Spleen (tissue), 11 donors: ENCODE measurements at regions not wholly inside any gene's neighbourhood (a gene's known extent, or its start where the extent isn't known, plus 50 kb on each side); places are given as distances from the start of the nearest gene placed in this dataset.

Experiments
- DNase-seq: peaks from one replicate; pipeline ENCODE4 v3.0.0-alpha.2; 2020
- H3K27ac ChIP-seq, 8 donors: fragments of 200-600 bp; sonication (generic) in 7 of 8; 1 replicate in 4 of 8; 2 replicates in 4 of 8; pipeline versions ENCODE4 v1.5.0 to v1.8.0; 2016 to 2021; ENCODE audit warnings: inconsistent platforms in 4 of 8, mild to moderate bottlenecking in 4 of 8, moderate library complexity in 1 of 8
- H3K27me3 ChIP-seq, 7 donors: fragments of 200-600 bp; sonication (generic) in 6 of 7; replicated peaks in 1 of 7; 1 replicate in 4 of 7; 2 replicates in 3 of 7; pipeline versions ENCODE4 v1.5.0 to v1.8.0; 2016 to 2021; ENCODE audit warnings: inconsistent platforms in 3 of 7, mild to moderate bottlenecking in 1 of 7
- H3K36me3 ChIP-seq, 6 donors: fragments of 200-600 bp; sonication (generic) in 5 of 6; 1 replicate in 4 of 6; 2 replicates in 2 of 6; pipeline versions ENCODE4 v1.5.0 to v1.8.0; 2016 to 2021; ENCODE audit warnings: inconsistent platforms in 2 of 6
- H3K4me1 ChIP-seq, 6 donors: fragments of 200-600 bp; sonication (generic) in 5 of 6; 1 replicate in 3 of 6; 2 replicates in 3 of 6; pipeline versions ENCODE4 v1.5.0 to v1.8.0; 2016 to 2021; ENCODE audit warnings: inconsistent platforms in 3 of 6
- H3K4me3 ChIP-seq, 8 donors: fragments of 200-600 bp; sonication (generic) in 7 of 8; 1 replicate in 4 of 8; 2 replicates in 4 of 8; pipeline versions ENCODE4 v1.5.0 to v1.8.0; 2016 to 2021; ENCODE audit warnings: inconsistent platforms in 4 of 8, mild to moderate bottlenecking in 4 of 8, moderate library complexity in 2 of 8
- H3K9me3 ChIP-seq, 8 donors: fragments of 200-600 bp; sonication (generic) in 7 of 8; 1 replicate in 4 of 8; 2 replicates in 4 of 8; pipeline versions ENCODE4 v1.5.0 to v1.8.0; 2016 to 2021; ENCODE audit warnings: inconsistent platforms in 4 of 8
- POLR2A ChIP-seq, 3 donors: fragments of 450-650 bp; IDR thresholded peaks; one replicate each; pipeline ENCODE4 v1.5.1; 2017; ENCODE audit warnings: antibody characterized with exemption in 3 of 3, mild to moderate bottlenecking in 1 of 3
- POLR2AphosphoS5 ChIP-seq, 3 donors: sonication (generic); formaldehyde crosslinking; IDR thresholded peaks; one replicate each; pipeline ENCODE4 v1.5.1; 2017; ENCODE audit warnings: antibody characterized with exemption in 3 of 3
- WGBS, 5 donors: extraction: QIAGEN DNeasy Blood & Tissue Kit in 3 of 5; methylation state at CpG; one replicate each; pipeline versions ENCODE4 v1.1.5 to v1.1.7; 2013 to 2018; 5-methylcytosine and 5-hydroxymethylcytosine counted together
- intact Hi-C: fragments of 100-400 bp; cut with DNase I; formaldehyde crosslinking; loops from one replicate; pipeline ENCODE4 v1.15.0; 2023; ENCODE audit warnings: low total_unique reads
- TF ChIP-seq, protein P1 (sequence below), 11 experiments: fragments of 200-600 bp in 7 of 11; fragments of 450-650 bp in 4 of 11; sonication (generic) in 4 of 11; IDR thresholded peaks in 8 of 11; conservative IDR thresholded peaks in 3 of 11; 1 replicate in 7 of 11; 2 replicates in 4 of 11; pipeline versions ENCODE4 v1.4.0 to v1.8.0; 2016 to 2021; ENCODE audit warnings: antibody characterized with exemption in 11 of 11, inconsistent platforms in 4 of 11, mild to moderate bottlenecking in 1 of 11
- donor health status: healthy with polysubstance abuse.
- donor health status: DM: no; HTN: no; CAD: no; lungs with moderate emphysema.
- donor health status: DM: no; HTN: no; CAD: no.
- donor health status: Bipolar disorder and iron deficiency.
- donor health status: healthy.
- donor health status: DM: no; HTN: no; CAD: no.
- donor health status: DM: yes; HTN: yes; CAD: no.

DNA sequence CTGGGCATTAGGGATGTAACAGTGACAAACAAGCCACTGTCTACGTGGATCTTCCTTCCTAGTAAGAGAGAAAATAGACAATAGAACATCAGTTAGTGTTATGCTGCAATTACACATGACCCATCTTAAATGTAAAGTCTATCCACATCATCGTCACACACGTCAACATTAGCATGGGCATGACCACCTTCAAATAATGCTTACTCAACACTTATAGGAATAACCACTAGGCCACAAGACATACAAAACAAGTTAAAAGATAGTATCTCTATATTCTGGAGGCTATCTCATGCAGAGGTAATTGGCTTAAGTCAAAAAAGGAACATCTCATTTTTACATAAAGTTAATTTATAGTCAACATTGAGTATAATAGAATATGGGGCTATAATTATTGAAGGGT is 156.5 kb downstream of the MOXD1 start:
- TF ChIP-seq POLR2A (IDR thresholded peaks at IDR 0.05) = no peak
- TF ChIP-seq, protein P1, sequence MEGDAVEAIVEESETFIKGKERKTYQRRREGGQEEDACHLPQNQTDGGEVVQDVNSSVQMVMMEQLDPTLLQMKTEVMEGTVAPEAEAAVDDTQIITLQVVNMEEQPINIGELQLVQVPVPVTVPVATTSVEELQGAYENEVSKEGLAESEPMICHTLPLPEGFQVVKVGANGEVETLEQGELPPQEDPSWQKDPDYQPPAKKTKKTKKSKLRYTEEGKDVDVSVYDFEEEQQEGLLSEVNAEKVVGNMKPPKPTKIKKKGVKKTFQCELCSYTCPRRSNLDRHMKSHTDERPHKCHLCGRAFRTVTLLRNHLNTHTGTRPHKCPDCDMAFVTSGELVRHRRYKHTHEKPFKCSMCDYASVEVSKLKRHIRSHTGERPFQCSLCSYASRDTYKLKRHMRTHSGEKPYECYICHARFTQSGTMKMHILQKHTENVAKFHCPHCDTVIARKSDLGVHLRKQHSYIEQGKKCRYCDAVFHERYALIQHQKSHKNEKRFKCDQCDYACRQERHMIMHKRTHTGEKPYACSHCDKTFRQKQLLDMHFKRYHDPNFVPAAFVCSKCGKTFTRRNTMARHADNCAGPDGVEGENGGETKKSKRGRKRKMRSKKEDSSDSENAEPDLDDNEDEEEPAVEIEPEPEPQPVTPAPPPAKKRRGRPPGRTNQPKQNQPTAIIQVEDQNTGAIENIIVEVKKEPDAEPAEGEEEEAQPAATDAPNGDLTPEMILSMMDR (IDR thresholded peaks at IDR 0.05 in 8 of 11, conservative IDR thresholded peaks at IDR 0.05 in 3 of 11) = no peak
- no peak for TF ChIP-seq POLR2AphosphoS5 (IDR thresholded peaks at IDR 0.05)
- Histone ChIP-seq H3K4me3 (no peak overlapping the region), H3K27me3 (no peaks in the 10 kb centered on the region), H3K36me3 (no peaks in the 10 kb centered on the region), H3K27ac (no peak overlapping the region), H3K4me1 (no peaks in the 10 kb centered on the region), H3K9me3 (no peaks in the 10 kb centered on the region)
- WGBS, 5 donors = 86 to 95% (median 92%) methylated on average over 3 of the region's 3 CpGs
- intact Hi-C loops = no loop called here
- DNase-seq = no peak

DNA sequence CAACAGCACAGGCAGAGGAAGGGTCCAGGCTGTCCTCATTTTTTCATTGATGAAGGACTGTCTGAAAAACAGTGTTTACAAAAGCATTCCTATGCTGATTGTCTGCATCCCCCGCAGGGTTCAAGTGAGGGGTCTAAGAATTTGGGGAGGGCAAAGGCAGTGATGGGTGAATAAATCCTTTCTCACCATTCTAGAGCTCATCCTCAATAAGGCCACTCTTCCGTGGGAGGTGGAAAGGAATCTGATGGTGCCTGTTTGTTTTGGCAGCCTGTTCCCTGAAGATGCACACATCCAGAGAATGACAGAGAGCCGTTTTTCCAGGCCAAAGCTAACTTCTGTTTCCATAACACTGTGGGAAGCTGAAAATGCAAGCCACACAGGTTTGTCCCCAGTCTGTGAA is 164.5 kb downstream of the MOXD1 start:
- no peak overlapping the region for H3K4me3 ChIP-seq
- no peaks in the 10 kb centered on the region for H3K36me3 ChIP-seq
- no peaks in the 10 kb centered on the region for H3K9me3 ChIP-seq
- H3K27me3 ChIP-seq = no peaks in the 10 kb centered on the region
- intact Hi-C loops = no loop called here
- TF ChIP-seq, protein P1 (IDR thresholded peaks at IDR 0.05 in 8 of 11, conservative IDR thresholded peaks at IDR 0.05 in 3 of 11) = no peak
- TF ChIP-seq POLR2AphosphoS5 (IDR thresholded peaks at IDR 0.05) = no peak
- TF ChIP-seq POLR2A (IDR thresholded peaks at IDR 0.05) = no peak
- DNase-seq = no peak
- H3K4me1 ChIP-seq = no peaks in the 10 kb centered on the region
- H3K27ac ChIP-seq = no peak overlapping the region
- 37 to 56% (median 41%) methylated on average over 3 of the region's 3 CpGs for WGBS, 5 donors

DNA sequence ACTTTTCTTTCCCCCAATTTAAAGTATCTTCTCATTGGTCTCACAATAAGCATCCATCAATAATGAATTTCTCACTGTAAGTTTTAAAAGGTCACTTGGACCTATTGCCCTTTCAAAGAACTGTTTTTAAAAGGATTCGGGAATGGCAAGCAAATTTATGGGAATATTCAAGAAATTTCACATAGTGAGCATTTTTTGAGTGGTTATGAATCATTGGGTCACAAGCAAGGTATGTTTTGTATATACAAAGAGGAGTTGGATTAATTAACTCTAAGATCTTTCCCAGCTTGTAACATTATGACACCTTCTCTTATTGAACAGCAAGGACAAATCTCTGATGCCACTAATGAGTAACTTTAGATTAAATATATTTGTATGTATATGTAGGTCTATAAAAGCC is 165.0 kb downstream of the MOXD1 start:
- WGBS, 5 donors = 46 to 73% (median 63%) methylated on average over 1 of the region's 1 CpG
- DNase-seq = no peak
- Histone ChIP-seq H3K4me3 (no peak overlapping the region), H3K9me3 (no peaks in the 10 kb centered on the region), H3K36me3 (no peaks in the 10 kb centered on the region), H3K27ac (no peak overlapping the region), H3K4me1 (no peaks in the 10 kb centered on the region), H3K27me3 (no peaks in the 10 kb centered on the region)
- intact Hi-C loops = no loop called here
- TF ChIP-seq POLR2A (IDR thresholded peaks at IDR 0.05) = no peak
- no peak for TF ChIP-seq POLR2AphosphoS5 (IDR thresholded peaks at IDR 0.05)
- TF ChIP-seq, protein P1 (IDR thresholded peaks at IDR 0.05 in 8 of 11, conservative IDR thresholded peaks at IDR 0.05 in 3 of 11) = no peak

DNA sequence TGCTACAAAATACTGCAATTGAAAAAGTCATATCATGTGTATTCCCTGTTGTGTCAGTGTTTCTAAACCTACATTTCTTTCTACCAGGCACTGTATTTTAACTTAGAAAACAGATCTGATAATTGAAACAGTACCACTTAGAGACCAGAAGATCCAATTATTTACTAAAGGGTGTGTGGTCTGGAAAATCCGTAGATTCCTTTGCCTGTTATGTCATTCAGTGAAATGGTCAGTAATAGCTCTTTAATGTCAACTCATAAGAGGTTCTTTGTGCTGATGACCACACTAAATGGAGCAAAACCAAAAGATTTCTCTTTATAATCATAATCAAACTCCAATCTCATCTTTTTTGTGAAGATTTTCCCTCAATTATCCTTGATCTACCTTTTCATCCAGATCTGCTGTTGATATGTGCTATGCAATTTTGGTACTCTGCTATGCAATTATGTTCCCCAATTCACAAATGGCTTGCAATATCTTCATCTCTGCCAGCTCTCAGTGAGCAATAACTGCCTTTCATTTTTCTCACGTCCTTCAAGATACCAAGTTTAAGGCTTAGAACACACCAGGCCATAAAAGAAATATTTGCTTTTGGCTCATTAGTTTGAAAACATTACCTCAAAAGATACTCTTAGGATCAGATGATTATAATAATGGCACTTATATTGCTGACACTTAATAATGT is 165.5 kb downstream of the MOXD1 start:
- no peaks in the 10 kb centered on the region for H3K9me3 ChIP-seq
- H3K27ac ChIP-seq = no peak overlapping the region
- no peaks in the 10 kb centered on the region for H3K36me3 ChIP-seq
- H3K4me1 ChIP-seq = no peaks in the 10 kb centered on the region
- DNase-seq = no peak
- H3K27me3 ChIP-seq = no peaks in the 10 kb centered on the region
- H3K4me3 ChIP-seq = no peak overlapping the region
- intact Hi-C loops = no loop called here
- TF ChIP-seq, protein P1 (IDR thresholded peaks at IDR 0.05 in 8 of 11, conservative IDR thresholded peaks at IDR 0.05 in 3 of 11) = no peak
- TF ChIP-seq POLR2AphosphoS5 (IDR thresholded peaks at IDR 0.05) (no peak), POLR2A (IDR thresholded peaks at IDR 0.05) (no peak)
- 67 to 83% (median 76%) methylated on average over 2 of the region's 2 CpGs for WGBS, 5 donors
